ENCODE measurements at regions not wholly inside any gene's neighbourhood (a gene's known extent, or its start where the extent isn't known, plus 50 kb on each side); places are given as distances from the start of the nearest gene placed in this dataset.

DNA sequence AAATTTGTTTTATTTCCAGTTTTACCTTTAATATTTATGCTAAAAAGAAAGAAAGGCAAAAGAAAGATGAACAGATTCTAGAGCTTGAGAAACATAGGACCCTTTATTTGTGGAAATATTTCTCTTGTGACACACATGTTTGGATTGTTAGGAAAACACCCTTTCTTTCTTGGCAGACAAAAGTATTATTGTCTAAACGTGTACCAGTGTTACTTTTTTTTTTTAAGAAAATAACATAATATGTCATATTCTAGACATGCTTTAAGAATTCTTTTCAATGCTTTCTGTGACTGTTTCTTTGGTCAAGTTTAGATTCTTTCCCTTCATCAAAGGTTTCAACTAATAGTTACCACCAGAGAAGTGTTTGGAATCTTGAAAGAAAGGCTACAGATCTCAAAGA, 183.4 kb upstream of the CNR1 start:
- H3K4me3 ChIP-seq (ENCODE audit: low read depth, low read length): no peak overlapping the region
- DNase-seq (ENCODE audit: low read depth): peak; percentile 83
- TF ChIP-seq, protein P1, sequence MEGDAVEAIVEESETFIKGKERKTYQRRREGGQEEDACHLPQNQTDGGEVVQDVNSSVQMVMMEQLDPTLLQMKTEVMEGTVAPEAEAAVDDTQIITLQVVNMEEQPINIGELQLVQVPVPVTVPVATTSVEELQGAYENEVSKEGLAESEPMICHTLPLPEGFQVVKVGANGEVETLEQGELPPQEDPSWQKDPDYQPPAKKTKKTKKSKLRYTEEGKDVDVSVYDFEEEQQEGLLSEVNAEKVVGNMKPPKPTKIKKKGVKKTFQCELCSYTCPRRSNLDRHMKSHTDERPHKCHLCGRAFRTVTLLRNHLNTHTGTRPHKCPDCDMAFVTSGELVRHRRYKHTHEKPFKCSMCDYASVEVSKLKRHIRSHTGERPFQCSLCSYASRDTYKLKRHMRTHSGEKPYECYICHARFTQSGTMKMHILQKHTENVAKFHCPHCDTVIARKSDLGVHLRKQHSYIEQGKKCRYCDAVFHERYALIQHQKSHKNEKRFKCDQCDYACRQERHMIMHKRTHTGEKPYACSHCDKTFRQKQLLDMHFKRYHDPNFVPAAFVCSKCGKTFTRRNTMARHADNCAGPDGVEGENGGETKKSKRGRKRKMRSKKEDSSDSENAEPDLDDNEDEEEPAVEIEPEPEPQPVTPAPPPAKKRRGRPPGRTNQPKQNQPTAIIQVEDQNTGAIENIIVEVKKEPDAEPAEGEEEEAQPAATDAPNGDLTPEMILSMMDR (IDR thresholded peaks at IDR 0.05; ENCODE audit: insufficient read depth, low read length): no peak

- no peak overlapping the region for H3K4me3 ChIP-seq (ENCODE audit: low read depth, low read length)
- DNase-seq (ENCODE audit: low read depth): no peak
- TF ChIP-seq, protein P1 (IDR thresholded peaks at IDR 0.05; ENCODE audit: insufficient read depth, low read length): no peak
These were observed 176.2 kb upstream of the CNR1 start for GRCh38 chr6:88342336-88342735.

GRCh38 chr6:88339761-88340160, 173.6 kb upstream of the CNR1 start:
- H3K4me3 ChIP-seq (ENCODE audit: low read depth, low read length): no peak overlapping the region
- DNase-seq (ENCODE audit: low read depth): no peak
- TF ChIP-seq, protein P1 (IDR thresholded peaks at IDR 0.05; ENCODE audit: insufficient read depth, low read length): no peak

DNA sequence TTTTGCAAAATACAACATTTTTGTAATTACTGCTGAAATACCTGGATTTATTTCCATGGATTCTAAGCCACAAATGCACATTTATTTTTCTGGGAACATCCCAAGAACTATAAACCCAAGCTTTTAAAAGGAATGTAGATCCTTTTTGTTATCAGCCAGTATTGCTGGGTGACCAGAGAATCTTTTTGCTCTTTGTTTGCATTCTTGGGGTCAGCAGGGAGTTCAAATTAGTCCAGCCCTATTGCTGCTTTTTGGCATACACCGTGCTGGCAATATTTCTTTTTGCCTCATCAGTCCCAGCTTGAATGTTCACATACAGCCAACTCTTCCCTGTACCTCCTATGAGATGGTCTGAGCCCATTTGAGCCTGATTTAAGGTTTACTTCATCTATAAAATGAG, 155.2 kb upstream of the CNR1 start:
- no peak for DNase-seq (ENCODE audit: low read depth)
- H3K4me3 ChIP-seq (ENCODE audit: low read depth, low read length): no peak overlapping the region
- TF ChIP-seq, protein P1 (IDR thresholded peaks at IDR 0.05; ENCODE audit: insufficient read depth, low read length): no peak

DNA sequence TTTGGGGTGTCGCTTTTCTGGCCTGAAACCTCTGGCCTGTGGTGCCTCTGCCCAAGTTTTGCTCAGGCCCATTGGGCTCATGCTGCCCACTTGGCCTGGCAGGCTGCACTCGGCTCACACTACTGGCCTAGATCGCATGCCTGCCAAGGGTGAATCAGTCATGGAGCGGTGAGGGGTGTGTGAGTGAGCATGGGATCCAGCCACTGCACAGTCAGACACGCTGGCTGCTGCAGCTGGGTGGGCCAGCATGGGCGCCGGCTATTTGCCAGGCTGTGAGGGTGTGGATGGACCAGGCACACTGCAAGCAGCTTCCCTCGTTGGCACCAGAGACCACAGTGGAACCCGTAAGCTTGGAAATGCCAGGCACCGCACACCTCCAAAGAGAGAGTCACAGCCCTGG, 145.4 kb upstream of the CNR1 start:
- TF ChIP-seq, protein P1 (IDR thresholded peaks at IDR 0.05; ENCODE audit: insufficient read depth, low read length): no peak
- DNase-seq (ENCODE audit: low read depth): no peak
- H3K4me3 ChIP-seq (ENCODE audit: low read depth, low read length): no peak overlapping the region

DNA sequence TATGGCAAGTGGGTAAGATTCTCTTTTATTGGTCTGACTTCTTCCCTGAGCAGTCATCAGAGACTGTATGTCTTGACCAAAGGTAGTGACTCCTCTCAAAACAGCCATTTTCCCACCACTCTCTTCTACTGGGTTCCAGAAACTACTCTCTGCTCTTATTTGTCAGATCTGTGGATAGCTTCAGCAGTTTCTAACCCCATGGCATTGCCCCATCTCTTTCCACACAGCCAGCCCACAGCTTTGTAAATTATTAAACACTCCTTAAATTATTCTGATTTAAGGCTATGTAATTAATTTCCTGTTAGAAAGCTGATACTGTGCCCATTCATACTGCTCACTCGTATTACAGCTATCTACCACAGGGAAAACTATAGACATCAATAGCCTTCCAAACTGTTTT, 138.4 kb upstream of the CNR1 start:
- no peak overlapping the region for H3K4me3 ChIP-seq (ENCODE audit: low read depth, low read length)
- TF ChIP-seq, protein P1 (IDR thresholded peaks at IDR 0.05; ENCODE audit: insufficient read depth, low read length): no peak
- no peak for DNase-seq (ENCODE audit: low read depth)

DNA sequence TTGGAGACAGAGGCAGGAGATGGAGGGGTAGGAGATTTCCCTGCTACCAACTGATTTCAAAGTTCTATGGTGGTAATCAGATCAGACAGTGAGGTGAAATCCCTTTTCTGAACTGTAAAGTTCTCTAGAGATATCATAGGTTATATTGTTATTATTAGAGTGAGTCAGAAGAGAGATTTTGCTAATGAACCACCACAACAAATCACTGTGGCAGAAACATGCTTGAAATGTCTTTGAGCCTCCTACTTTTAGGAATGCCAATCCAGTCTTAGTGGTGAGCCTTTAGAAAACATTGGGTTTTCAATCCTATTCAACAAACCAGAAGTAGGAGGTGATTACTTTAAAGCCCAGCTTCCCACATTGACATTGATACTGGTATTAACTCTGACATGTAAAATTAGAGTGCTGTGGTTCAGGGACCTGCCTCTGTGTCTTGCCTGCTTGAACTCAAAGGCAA, 136.7 kb upstream of the CNR1 start:
- H3K4me3 ChIP-seq (ENCODE audit: low read depth, low read length): no peak overlapping the region
- TF ChIP-seq, protein P1 (IDR thresholded peaks at IDR 0.05; ENCODE audit: insufficient read depth, low read length): no peak
- DNase-seq (ENCODE audit: low read depth): no peak

Measured in fibroblast of the aortic adventitia (primary cell).